ENCODE measurements at regions not wholly inside any gene's neighbourhood (a gene's known extent, or its start where the extent isn't known, plus 50 kb on each side); places are given as distances from the start of the nearest gene placed in this dataset.

DNA sequence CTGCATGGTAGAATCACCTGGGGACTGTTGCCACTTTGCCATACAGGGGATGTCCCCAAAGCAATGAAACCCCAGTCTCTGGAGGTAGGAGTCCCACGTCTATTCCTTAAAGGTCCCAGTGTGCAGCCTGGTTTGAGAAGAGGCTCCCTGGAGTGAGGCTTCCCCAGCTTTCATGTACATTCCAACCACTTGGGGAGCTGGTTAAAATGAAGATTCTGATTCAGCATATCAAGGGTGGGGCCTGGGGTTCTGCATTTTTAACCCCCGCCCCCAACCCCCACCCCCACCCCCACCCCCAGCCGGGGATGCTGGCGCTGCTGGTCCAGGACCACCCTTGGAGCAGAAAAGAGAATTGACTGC is 241.2 kb downstream of the FOXL1 start:
- H3K4me3 ChIP-seq, result no peak overlapping the region
- no peaks in the 10 kb centered on the region for H3K27me3 ChIP-seq
- no peaks in the 10 kb centered on the region for H3K9me3 ChIP-seq
- no peaks in the 10 kb centered on the region for H3K36me3 ChIP-seq (ENCODE audit: low read depth, missing control alignments)
- intact Hi-C loops (cut with DNase I; ENCODE audit: low total_unique reads), result no loop called here
- TF ChIP-seq POLR2A (IDR thresholded peaks at IDR 0.05), result no peak
- TF ChIP-seq, protein P1, sequence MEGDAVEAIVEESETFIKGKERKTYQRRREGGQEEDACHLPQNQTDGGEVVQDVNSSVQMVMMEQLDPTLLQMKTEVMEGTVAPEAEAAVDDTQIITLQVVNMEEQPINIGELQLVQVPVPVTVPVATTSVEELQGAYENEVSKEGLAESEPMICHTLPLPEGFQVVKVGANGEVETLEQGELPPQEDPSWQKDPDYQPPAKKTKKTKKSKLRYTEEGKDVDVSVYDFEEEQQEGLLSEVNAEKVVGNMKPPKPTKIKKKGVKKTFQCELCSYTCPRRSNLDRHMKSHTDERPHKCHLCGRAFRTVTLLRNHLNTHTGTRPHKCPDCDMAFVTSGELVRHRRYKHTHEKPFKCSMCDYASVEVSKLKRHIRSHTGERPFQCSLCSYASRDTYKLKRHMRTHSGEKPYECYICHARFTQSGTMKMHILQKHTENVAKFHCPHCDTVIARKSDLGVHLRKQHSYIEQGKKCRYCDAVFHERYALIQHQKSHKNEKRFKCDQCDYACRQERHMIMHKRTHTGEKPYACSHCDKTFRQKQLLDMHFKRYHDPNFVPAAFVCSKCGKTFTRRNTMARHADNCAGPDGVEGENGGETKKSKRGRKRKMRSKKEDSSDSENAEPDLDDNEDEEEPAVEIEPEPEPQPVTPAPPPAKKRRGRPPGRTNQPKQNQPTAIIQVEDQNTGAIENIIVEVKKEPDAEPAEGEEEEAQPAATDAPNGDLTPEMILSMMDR (IDR thresholded peaks at IDR 0.05), result no peak
- H3K27ac ChIP-seq, result no peak overlapping the region
- DNase-seq, result no peak
- H3K4me1 ChIP-seq, result no peaks in the 10 kb centered on the region
- 33 to 39% methylated on average over 4 of the region's 4 CpGs for WGBS, 2 donors

DNA sequence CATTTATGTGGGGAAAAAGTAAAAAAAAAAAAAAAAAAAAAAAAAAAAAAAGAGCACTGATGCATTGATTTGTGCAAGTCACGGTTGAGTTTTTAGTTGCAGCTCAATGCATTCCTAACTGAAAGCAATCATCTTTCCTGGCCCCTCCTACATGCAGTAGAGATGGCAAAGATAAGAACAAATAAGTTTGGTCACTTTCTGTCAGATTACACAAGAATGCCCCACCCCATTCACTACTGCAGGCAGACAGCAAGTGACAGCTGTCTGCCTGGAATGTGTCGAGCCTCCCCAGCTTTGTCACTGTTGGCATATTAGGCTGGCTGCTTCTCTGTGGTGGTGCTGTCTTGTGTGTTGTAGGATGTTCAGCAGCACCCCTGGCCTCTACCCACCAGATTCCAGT is 243.5 kb downstream of the FOXL1 start:
- Histone ChIP-seq H3K4me1 (no peaks in the 10 kb centered on the region), H3K9me3 (no peaks in the 10 kb centered on the region), H3K27me3 (no peaks in the 10 kb centered on the region), H3K36me3 (ENCODE audit: low read depth, missing control alignments) (no peaks in the 10 kb centered on the region), H3K27ac (no peak overlapping the region), H3K4me3 (no peak overlapping the region)
- 83 to 88% methylated on average over 2 of the region's 2 CpGs for WGBS, 2 donors
- no peak for DNase-seq
- intact Hi-C loops (cut with DNase I; ENCODE audit: low total_unique reads), result no loop called here
- TF ChIP-seq, protein P1 (IDR thresholded peaks at IDR 0.05), result no peak

DNA sequence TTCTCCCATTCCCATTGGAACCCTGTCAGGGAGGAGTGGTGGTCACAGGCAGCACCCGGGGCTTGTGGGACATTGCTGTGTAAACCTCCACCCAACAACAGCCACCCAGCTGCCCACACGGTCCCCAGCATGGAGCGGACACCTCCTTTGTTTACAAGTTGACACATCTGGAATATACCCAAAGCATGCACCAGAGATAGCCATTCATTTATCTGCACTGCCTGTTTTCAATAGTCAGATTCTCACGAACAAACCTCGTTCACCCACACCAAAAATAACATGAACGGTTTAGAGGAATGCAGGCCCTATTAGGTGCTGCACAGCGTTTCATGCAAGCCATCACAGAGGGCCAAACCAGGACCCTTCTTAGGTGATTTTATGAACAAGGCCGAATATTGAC is 244.8 kb downstream of the FOXL1 start:
- intact Hi-C loops (cut with DNase I; ENCODE audit: low total_unique reads), result no loop called here
- no peak for TF ChIP-seq POLR2A (IDR thresholded peaks at IDR 0.05)
- TF ChIP-seq, protein P1 (IDR thresholded peaks at IDR 0.05), result no peak
- Histone ChIP-seq H3K36me3 (ENCODE audit: low read depth, missing control alignments) (no peaks in the 10 kb centered on the region), H3K9me3 (no peaks in the 10 kb centered on the region), H3K4me1 (no peaks in the 10 kb centered on the region), H3K4me3 (no peak overlapping the region), H3K27ac (no peak overlapping the region), H3K27me3 (no peaks in the 10 kb centered on the region)
- no peak for DNase-seq
- WGBS, 2 donors, result 85 to 91% methylated on average over 8 of the region's 8 CpGs

DNA sequence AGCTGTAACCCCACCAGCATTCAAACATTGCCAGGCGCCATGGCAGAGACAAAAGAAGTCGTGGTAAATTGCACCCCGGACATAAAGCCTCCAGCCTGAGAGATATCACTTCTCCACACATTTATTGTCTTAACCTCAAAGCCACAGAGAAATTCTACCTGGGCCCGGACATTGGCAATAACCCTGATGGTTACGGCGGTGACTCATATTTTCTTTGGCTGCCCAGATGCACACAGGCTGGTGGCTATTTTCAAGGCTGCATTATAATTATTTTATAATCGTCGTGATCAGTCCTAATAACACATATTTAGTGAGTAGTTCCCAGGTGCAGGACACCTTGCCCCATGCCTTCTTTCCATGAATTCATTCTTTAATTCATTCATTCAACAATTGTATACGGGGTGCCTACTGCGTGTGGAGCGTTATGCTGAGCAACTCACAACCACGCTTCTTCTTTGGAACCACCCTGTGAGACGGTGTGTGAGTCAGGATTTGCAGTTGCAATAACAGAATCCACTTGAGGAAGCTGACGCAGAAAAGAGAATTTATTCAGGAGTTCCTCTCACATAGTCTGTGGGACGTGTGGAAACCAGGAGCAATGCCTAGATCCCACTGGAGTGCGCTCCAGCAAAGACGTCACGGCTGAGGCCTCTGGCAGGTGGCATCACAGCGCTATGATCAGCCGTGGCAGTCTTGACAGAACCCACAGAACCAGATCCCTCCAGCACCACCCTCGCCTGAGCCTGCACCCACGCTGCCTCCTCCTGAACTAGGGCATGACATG is 245.7 kb downstream of the FOXL1 start:
- 87 to 93% methylated on average over 22 of the region's 22 CpGs for WGBS, 2 donors
- DNase-seq, result no peak
- TF ChIP-seq, protein P1 (IDR thresholded peaks at IDR 0.05), result no peak
- no peak for TF ChIP-seq POLR2A (IDR thresholded peaks at IDR 0.05)
- no peaks in the 10 kb centered on the region for H3K4me1 ChIP-seq
- no peaks in the 10 kb centered on the region for H3K27me3 ChIP-seq
- intact Hi-C loops (cut with DNase I; ENCODE audit: low total_unique reads), result no loop called here
- no peak overlapping the region for H3K4me3 ChIP-seq
- no peak overlapping the region for H3K27ac ChIP-seq
- H3K9me3 ChIP-seq, result no peaks in the 10 kb centered on the region
- H3K36me3 ChIP-seq (ENCODE audit: low read depth, missing control alignments), result no peaks in the 10 kb centered on the region

DNA sequence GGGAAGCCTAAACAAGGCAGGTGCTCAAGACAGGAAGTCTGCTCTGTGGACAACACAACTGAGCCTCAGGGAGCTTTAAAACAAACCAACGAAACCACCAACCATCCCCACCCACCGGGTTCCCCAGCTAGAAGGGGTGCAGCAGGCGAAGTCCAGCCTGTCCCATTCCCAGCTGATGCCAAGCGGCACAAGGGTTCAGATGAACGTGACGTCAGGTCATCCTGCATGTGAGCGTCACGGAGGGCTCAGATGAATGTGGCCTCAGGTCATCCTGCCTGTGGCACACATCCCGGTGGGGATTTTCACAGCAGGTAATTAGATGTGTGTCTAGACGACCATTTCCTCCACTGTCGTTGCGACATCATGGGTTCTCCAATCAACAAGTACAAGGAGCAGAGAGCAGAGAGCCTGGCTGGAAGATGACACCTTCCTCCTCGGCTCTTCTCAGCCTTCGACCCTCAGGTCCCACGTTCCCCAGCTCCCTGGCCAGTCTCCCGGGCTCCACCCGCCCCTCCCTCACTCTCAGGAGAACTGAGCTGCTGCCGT is 246.5 kb downstream of the FOXL1 start:
- intact Hi-C loops (cut with DNase I; ENCODE audit: low total_unique reads), result no loop called here
- WGBS, 2 donors, result 62 to 74% methylated on average over 8 to 18 of the region's 18 CpGs
- H3K27me3 ChIP-seq, result no peaks in the 10 kb centered on the region

More for the DNA sequence above, 246.5 kb downstream of the FOXL1 start:
- Histone ChIP-seq H3K4me1 (no peaks in the 10 kb centered on the region), H3K36me3 (ENCODE audit: low read depth, missing control alignments) (no peaks in the 10 kb centered on the region), H3K27ac (no peak overlapping the region), H3K4me3 (no peak overlapping the region), H3K9me3 (no peaks in the 10 kb centered on the region)
- no peak for DNase-seq
- no peak for TF ChIP-seq POLR2A (IDR thresholded peaks at IDR 0.05)
- TF ChIP-seq, protein P1 (IDR thresholded peaks at IDR 0.05), result no peak
